Caco-2 (cell line): ENCODE measurements at regions not wholly inside any gene's neighbourhood (a gene's known extent, or its start where the extent isn't known, plus 50 kb on each side); places are given as distances from the start of the nearest gene placed in this dataset.
"Not testable (repeated sequence)": the region's sequence is repeated elsewhere in the genome, so short reads cannot be mapped to it uniquely, and the experiment has no call there.

Source experiments
- BruUV-seq: library from RNA; stranded (reverse); fragments of 400-500 nt; replicated peaks from 2 replicates; lab custom pipeline; 2021; lab: Mats Ljungman, UMichigan
- CTCF ChIA-PET: fragments of 300-600 bp; sonication (Branson Sonifier 250); formaldehyde crosslinking; loops from one replicate; lab custom pipeline; 2022; ENCODE audit warnings: antibody characterized with exemption; lab: Charles Lee
- POLR2A ChIA-PET: fragments of 300-600 bp; sonication (Branson Sonifier 250); formaldehyde crosslinking; loops from one replicate; lab custom pipeline; 2022; ENCODE audit warnings: antibody characterized with exemption; lab: Charles Lee
- DNase-seq, 2 experiments: peaks; one replicate each; pipeline versions ENCODE4 v3.0.0 to v3.0.0-alpha.2; 2020 to 2022
- H3K27me3 ChIP-seq: replicated peaks from 2 replicates; pipeline ENCODE4 v1.6.0; 2011; ENCODE audit warnings: low read length; ENCODE audit not compliant: control insufficient read depth, insufficient read depth
- H3K36me3 ChIP-seq: 2 replicates; pipeline ENCODE4 v1.5.1; 2011; ENCODE audit warnings: low read length; ENCODE audit not compliant: control insufficient read depth, insufficient read depth
- H3K4me1 ChIP-seq: fragments of 250-450 bp; sonication (Bioruptor Pico); 2 replicates; pipeline ENCODE4 v1.5.1; 2020; ENCODE audit warnings: mild to moderate bottlenecking
- H3K4me3 ChIP-seq: 2 replicates; pipeline ENCODE4 v1.5.1; 2011; ENCODE audit warnings: low read depth, mild to moderate bottlenecking, control low read depth, low read length
- H3K9me3 ChIP-seq: fragments of 250-450 bp; sonication (Bioruptor Pico); 2 replicates; pipeline ENCODE4 v1.5.1; 2020; ENCODE audit warnings: mild to moderate bottlenecking, moderate library complexity
- H3K27ac Mint-ChIP-seq: one replicate; pipeline ENCODE4 v1.8.0; 2022; ENCODE audit warnings: mixed read lengths; ENCODE audit not compliant: unreplicated experiment
- H3K27me3 Mint-ChIP-seq: one replicate; pipeline ENCODE4 v1.8.0; 2022; ENCODE audit warnings: mixed read lengths; ENCODE audit not compliant: insufficient read depth, unreplicated experiment
- H3K36me3 Mint-ChIP-seq: one replicate; pipeline ENCODE4 v1.8.0; 2022; ENCODE audit warnings: mild to moderate bottlenecking, mixed read lengths; ENCODE audit not compliant: insufficient read depth, unreplicated experiment
- H3K4me1 Mint-ChIP-seq: one replicate; pipeline ENCODE4 v1.8.0; 2022; ENCODE audit warnings: low read depth, mixed read lengths; ENCODE audit not compliant: unreplicated experiment
- H3K4me3 Mint-ChIP-seq: one replicate; pipeline ENCODE4 v1.8.0; 2022; ENCODE audit warnings: mild to moderate bottlenecking, moderate library complexity, mixed read lengths; ENCODE audit not compliant: unreplicated experiment
- H3K9me3 Mint-ChIP-seq: one replicate; pipeline ENCODE4 v1.8.0; 2022; ENCODE audit warnings: mixed read lengths; ENCODE audit not compliant: unreplicated experiment
- intact Hi-C: fragments of 100-400 bp; cut with micrococcal nuclease; formaldehyde crosslinking; loops from one replicate; pipeline ENCODE4 v1.10.0; 2022; ENCODE audit not compliant: unreplicated experiment
- TF ChIP-seq, protein P1 (sequence below), 2 experiments: fragments of 200-600 bp in 1 of 2; IDR thresholded peaks; 1 replicate in 1 of 2; 2 replicates in 1 of 2; pipeline versions ENCODE4 v1.5.1 to v1.8.0; 2011 to 2022; ENCODE audit warnings: antibody characterized with exemption in 1 of 2, control low read depth in 1 of 2, inconsistent platforms in 1 of 2, low read depth in 1 of 2, low read length in 1 of 2, mild to moderate bottlenecking in 1 of 2, moderate library complexity in 1 of 2; ENCODE audit not compliant: insufficient read depth in 1 of 2, severe bottlenecking in 1 of 2, unreplicated experiment in 1 of 2

GRCh38 chr6:27040244-27041042 is 207.1 kb upstream of the PRSS16 start:
- no TSS peak for BruUV-seq
- Histone ChIP-seq H3K36me3 (no peaks in the 10 kb centered on the region), H3K4me1 (peaks cover 10% of the 10 kb centered on the region; the same call in 1 of the 2 replicates), H3K27me3 (no peaks in the 10 kb centered on the region), H3K4me3 (no peak overlapping the region), H3K9me3 (no peaks in the 10 kb centered on the region)
- DNase-seq = peak in 1 of 2 experiments; percentile 43
- TF ChIP-seq, protein P1, sequence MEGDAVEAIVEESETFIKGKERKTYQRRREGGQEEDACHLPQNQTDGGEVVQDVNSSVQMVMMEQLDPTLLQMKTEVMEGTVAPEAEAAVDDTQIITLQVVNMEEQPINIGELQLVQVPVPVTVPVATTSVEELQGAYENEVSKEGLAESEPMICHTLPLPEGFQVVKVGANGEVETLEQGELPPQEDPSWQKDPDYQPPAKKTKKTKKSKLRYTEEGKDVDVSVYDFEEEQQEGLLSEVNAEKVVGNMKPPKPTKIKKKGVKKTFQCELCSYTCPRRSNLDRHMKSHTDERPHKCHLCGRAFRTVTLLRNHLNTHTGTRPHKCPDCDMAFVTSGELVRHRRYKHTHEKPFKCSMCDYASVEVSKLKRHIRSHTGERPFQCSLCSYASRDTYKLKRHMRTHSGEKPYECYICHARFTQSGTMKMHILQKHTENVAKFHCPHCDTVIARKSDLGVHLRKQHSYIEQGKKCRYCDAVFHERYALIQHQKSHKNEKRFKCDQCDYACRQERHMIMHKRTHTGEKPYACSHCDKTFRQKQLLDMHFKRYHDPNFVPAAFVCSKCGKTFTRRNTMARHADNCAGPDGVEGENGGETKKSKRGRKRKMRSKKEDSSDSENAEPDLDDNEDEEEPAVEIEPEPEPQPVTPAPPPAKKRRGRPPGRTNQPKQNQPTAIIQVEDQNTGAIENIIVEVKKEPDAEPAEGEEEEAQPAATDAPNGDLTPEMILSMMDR (IDR thresholded peaks at IDR 0.05; ENCODE audit: insufficient read depth in 1 of 2, low read depth in 1 of 2, low read length in 1 of 2, severe bottlenecking in 1 of 2, unreplicated experiment in 1 of 2) = peak in 1 of 2 experiments; percentile 16
- Mint-ChIP-seq H3K27ac (peak overlapping the region; percentile 16), H3K36me3 (no peaks in the 10 kb centered on the region), H3K9me3 (no peaks in the 10 kb centered on the region), H3K4me1 (peaks cover 7% of the 10 kb centered on the region), H3K27me3 (no peaks in the 10 kb centered on the region), H3K4me3 (peak overlapping the region; percentile 39)
- intact Hi-C loops = loop anchor here (2.0 to 5.0 kb wide), 2 partner anchors 20 to 37 kb away; no protein-coding TSS in a partner anchor
- CTCF ChIA-PET = interaction anchor here (0.7 kb wide), 1 partner anchor 19 kb away, joined by 4 read pairs; no protein-coding TSS in a partner anchor
- POLR2A ChIA-PET = no interaction called here

- H3K27ac Mint-ChIP-seq = no peak overlapping the region
- Histone ChIP-seq H3K9me3 (no peaks in the 10 kb centered on the region; the same call in 1 of the 2 replicates), H3K27me3 (no peaks in the 10 kb centered on the region), H3K4me1 (peaks cover 21% of the 10 kb centered on the region), H3K36me3 (no peaks in the 10 kb centered on the region), H3K4me3 (no peak overlapping the region)
- no peaks in the 10 kb centered on the region for H3K9me3 Mint-ChIP-seq
- H3K4me3 Mint-ChIP-seq = no peak overlapping the region
- ChIA-PET POLR2A (no interaction called here), CTCF (no interaction called here)
- no TSS peak for BruUV-seq
- intact Hi-C loops = loop anchor here (5.0 kb wide), 1 partner anchor 34 kb away; no protein-coding TSS in a partner anchor
- H3K27me3 Mint-ChIP-seq = no peaks in the 10 kb centered on the region
- DNase-seq = no peak
- H3K4me1 Mint-ChIP-seq = peaks cover 15% of the 10 kb centered on the region
- H3K36me3 Mint-ChIP-seq = no peaks in the 10 kb centered on the region
- TF ChIP-seq, protein P1 (IDR thresholded peaks at IDR 0.05; ENCODE audit: insufficient read depth in 1 of 2, low read depth in 1 of 2, low read length in 1 of 2, severe bottlenecking in 1 of 2, unreplicated experiment in 1 of 2) = no peak
Measured at GRCh38 chr6:27043244-27043643, 204.3 kb upstream of the PRSS16 start.

GRCh38 chr6:27045131-27045530 is 202.4 kb upstream of the PRSS16 start:
- H3K27me3 Mint-ChIP-seq, BruUV-seq, H3K4me3 Mint-ChIP-seq, intact Hi-C loops, H3K36me3 Mint-ChIP-seq, H3K9me3 Mint-ChIP-seq, H3K9me3 ChIP-seq, POLR2A ChIA-PET, H3K27me3 ChIP-seq, DNase-seq, H3K27ac Mint-ChIP-seq, CTCF ChIA-PET, H3K36me3 ChIP-seq, H3K4me3 ChIP-seq: not testable (repeated sequence)
- peaks cover 21% of the 10 kb centered on the region for H3K4me1 ChIP-seq
- peaks cover 13% of the 10 kb centered on the region for H3K4me1 Mint-ChIP-seq

DNA sequence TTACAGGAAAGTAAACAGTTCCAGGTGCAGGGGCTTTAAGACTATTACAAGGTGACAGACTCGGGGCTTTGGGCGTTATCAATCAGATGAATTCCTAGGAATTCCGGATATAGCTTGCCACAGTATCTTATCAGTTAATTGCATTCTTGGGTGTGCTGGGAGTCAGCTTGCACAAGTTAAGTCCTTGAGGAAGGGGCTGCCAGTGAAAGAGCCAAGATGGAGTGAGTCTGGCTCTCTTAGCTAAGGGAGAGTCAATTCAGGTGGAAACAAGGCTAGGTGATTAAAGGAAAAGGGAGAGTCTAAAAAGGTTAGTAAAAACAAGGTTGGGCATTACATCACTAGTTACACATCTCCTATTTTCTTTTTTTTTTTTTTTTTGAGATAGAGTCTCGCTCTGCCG is 199.8 kb upstream of the PRSS16 start:
- H3K27me3 Mint-ChIP-seq, CTCF ChIA-PET, H3K4me3 ChIP-seq, H3K27me3 ChIP-seq, H3K9me3 Mint-ChIP-seq, H3K9me3 ChIP-seq, BruUV-seq, H3K36me3 ChIP-seq, intact Hi-C loops, H3K36me3 Mint-ChIP-seq, H3K4me1 Mint-ChIP-seq: not testable (repeated sequence)
- peak; percentile 47 to 58 for DNase-seq
- Mint-ChIP-seq H3K4me3 (peak overlapping the region; percentile 23), H3K27ac (peak overlapping the region; percentile 90)
- POLR2A ChIA-PET = interaction anchor here (0.7 kb wide), 1 partner anchor 480 kb away, joined by 5 read pairs; no protein-coding TSS in a partner anchor
- peaks cover 12% of the 10 kb centered on the region for H3K4me1 ChIP-seq
